ENCODE measurements at regions not wholly inside any gene's neighbourhood (a gene's known extent, or its start where the extent isn't known, plus 50 kb on each side); places are given as distances from the start of the nearest gene placed in this dataset.

DNA sequence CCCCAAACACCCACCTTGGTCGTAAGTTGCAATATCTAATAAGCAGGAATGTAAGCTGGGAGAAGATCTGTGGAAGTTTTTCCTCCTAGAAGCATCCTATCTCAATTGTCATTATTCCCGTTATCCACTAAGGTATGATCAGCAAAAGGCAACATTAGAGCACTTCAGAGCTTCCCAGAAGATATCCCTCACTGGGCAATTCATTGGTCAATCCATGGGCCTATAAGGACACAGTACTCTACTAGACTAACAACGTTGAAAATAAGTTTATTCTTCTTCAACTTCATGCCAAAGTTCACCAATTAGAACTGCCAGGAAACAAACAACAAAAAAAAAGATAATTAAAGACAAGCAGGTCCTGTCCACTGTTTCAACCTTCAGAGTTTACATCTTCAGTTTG lies 433.0 kb upstream of the POU3F3 start:
- TF ChIP-seq, protein P1, sequence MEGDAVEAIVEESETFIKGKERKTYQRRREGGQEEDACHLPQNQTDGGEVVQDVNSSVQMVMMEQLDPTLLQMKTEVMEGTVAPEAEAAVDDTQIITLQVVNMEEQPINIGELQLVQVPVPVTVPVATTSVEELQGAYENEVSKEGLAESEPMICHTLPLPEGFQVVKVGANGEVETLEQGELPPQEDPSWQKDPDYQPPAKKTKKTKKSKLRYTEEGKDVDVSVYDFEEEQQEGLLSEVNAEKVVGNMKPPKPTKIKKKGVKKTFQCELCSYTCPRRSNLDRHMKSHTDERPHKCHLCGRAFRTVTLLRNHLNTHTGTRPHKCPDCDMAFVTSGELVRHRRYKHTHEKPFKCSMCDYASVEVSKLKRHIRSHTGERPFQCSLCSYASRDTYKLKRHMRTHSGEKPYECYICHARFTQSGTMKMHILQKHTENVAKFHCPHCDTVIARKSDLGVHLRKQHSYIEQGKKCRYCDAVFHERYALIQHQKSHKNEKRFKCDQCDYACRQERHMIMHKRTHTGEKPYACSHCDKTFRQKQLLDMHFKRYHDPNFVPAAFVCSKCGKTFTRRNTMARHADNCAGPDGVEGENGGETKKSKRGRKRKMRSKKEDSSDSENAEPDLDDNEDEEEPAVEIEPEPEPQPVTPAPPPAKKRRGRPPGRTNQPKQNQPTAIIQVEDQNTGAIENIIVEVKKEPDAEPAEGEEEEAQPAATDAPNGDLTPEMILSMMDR (IDR thresholded peaks at IDR 0.05), result no peak
- TF ChIP-seq POLR2A (IDR thresholded peaks at IDR 0.05), result no peak
